Fibroblast of lung (primary cell): ENCODE measurements at regions not wholly inside any gene's neighbourhood (a gene's known extent, or its start where the extent isn't known, plus 50 kb on each side); places are given as distances from the start of the nearest gene placed in this dataset.

Experiments
- DNase-seq, 2 donors: peaks; one replicate each; pipeline versions ENCODE4 v3.0.0 to v3.0.0-alpha.2; 2010; ENCODE audit warnings: low read depth in 2 of 2
- H2AFZ ChIP-seq: 2 replicates; pipeline ENCODE4 v1.5.1; 2012; ENCODE audit warnings: low read length, control low read depth, inconsistent platforms
- H3K27ac ChIP-seq: 2 replicates; pipeline ENCODE4 v1.5.1; 2011; ENCODE audit warnings: low read length, control low read depth; ENCODE audit not compliant: insufficient read depth
- H3K27me3 ChIP-seq: 2 replicates; pipeline ENCODE4 v1.5.1; 2011; ENCODE audit warnings: mild to moderate bottlenecking, low read length; ENCODE audit not compliant: control insufficient read depth, insufficient read depth
- H3K36me3 ChIP-seq: 2 replicates; pipeline ENCODE4 v1.5.1; 2011; ENCODE audit warnings: low read length; ENCODE audit not compliant: control insufficient read depth, insufficient read depth
- H3K4me1 ChIP-seq: 2 replicates; pipeline ENCODE4 v1.5.1; 2011; ENCODE audit warnings: low read length; ENCODE audit not compliant: control insufficient read depth, insufficient read depth; ENCODE audit errors: extremely low read depth
- H3K4me2 ChIP-seq: 2 replicates; pipeline ENCODE4 v1.5.1; 2011; ENCODE audit warnings: low read length, control low read depth; ENCODE audit not compliant: insufficient read depth; ENCODE audit errors: extremely low read depth
- H3K4me3 ChIP-seq, 4 experiments: fragments of 200-600 bp in 1 of 4; sonication (generic) in 1 of 4; replicated peaks in 1 of 4; 2 replicates each; pipeline ENCODE4 v1.5.1; 2011 to 2016; ENCODE audit warnings: low read length in 4 of 4, low read depth in 3 of 4, mild to moderate bottlenecking in 3 of 4, control low read depth in 2 of 4, inconsistent platforms in 1 of 4, mixed read lengths in 1 of 4; ENCODE audit not compliant: insufficient read depth in 1 of 4; ENCODE audit errors: control extremely low read depth in 1 of 4
- H3K79me2 ChIP-seq: 2 replicates; pipeline ENCODE4 v1.5.1; 2012; ENCODE audit warnings: mild to moderate bottlenecking, low read length, inconsistent platforms; ENCODE audit not compliant: control insufficient read depth, insufficient read depth
- H3K9ac ChIP-seq: 2 replicates; pipeline ENCODE4 v1.5.1; 2011; ENCODE audit warnings: mild to moderate bottlenecking, low read length, control low read depth; ENCODE audit not compliant: insufficient read depth
- H3K9me3 ChIP-seq: 2 replicates; pipeline ENCODE4 v1.5.1; 2012; ENCODE audit warnings: low read depth, low read length; ENCODE audit not compliant: control insufficient read depth, insufficient read depth
- H4K20me1 ChIP-seq: 2 replicates; pipeline ENCODE4 v1.5.1; 2011; ENCODE audit warnings: low read length; ENCODE audit not compliant: control insufficient read depth, insufficient read depth; ENCODE audit errors: extremely low read depth
- EZH2 ChIP-seq: IDR thresholded peaks from 2 replicates; pipeline ENCODE4 v1.5.1; 2012; ENCODE audit warnings: low read length, control low read depth, mild to moderate bottlenecking; ENCODE audit errors: missing control alignments
- TF ChIP-seq, protein P1 (sequence below), 2 donors: IDR thresholded peaks in 1 of 2; conservative IDR thresholded peaks in 1 of 2; 1 replicate in 1 of 2; 2 replicates in 1 of 2; pipeline ENCODE4 v1.5.1; 2011 to 2012; ENCODE audit warnings: low read length in 2 of 2, control low read depth in 1 of 2, inconsistent platforms in 1 of 2, low read depth in 1 of 2, mild to moderate bottlenecking in 1 of 2

DNA sequence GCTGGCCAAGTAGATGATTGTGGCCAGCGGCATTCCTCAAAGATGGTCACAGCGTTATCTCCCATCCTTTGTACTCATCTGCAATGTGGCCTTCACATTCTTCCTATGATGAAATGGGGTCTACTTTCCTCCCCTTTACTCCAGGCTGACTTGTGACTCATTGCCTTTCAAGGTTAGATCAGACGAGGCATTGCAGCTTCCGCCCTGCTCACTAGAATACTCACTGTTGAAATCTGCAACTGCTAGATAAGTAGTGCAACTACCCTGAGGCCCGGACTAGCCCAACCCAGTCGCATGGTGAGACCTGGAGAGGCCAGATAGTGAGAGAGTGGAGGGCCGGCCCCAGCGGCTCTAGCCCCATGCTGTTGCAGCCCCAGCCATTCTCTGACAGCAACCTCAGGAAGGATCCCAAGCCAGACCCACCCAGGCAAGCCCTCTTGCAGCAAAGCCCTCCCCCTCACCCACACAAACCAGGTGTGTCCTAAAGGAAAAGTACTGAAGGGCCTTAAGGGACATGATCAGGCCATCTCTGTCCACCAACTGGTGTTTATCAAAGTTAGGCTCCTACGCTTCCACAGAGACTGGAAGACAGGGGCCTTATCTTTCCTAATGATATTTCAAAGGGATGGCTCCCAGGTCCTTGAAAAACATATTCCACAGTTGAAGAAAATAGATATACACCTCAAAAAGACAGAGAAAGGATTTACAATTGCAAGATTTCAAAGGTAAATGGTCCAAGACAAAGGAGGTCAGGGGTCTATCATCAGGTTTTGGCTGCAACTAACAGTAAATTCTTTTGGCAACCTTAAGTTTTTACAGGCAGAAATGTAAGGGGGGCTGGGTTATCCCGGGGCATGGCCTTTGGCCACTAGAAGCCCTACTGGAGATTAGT, 107.2 kb upstream of the TRIM24 start:
- Histone ChIP-seq H3K4me1 (no peaks in the 10 kb centered on the region), H4K20me1 (no peaks in the 10 kb centered on the region), H3K4me3 (no peak overlapping the region), H3K79me2 (no peaks in the 10 kb centered on the region), H3K4me2 (no peak overlapping the region), H3K36me3 (no peaks in the 10 kb centered on the region), H3K27me3 (no peaks in the 10 kb centered on the region), H2AFZ (no peak overlapping the region), H3K27ac (no peak overlapping the region), H3K9ac (no peak overlapping the region), H3K9me3 (no peaks in the 10 kb centered on the region)
- TF ChIP-seq, protein P1, sequence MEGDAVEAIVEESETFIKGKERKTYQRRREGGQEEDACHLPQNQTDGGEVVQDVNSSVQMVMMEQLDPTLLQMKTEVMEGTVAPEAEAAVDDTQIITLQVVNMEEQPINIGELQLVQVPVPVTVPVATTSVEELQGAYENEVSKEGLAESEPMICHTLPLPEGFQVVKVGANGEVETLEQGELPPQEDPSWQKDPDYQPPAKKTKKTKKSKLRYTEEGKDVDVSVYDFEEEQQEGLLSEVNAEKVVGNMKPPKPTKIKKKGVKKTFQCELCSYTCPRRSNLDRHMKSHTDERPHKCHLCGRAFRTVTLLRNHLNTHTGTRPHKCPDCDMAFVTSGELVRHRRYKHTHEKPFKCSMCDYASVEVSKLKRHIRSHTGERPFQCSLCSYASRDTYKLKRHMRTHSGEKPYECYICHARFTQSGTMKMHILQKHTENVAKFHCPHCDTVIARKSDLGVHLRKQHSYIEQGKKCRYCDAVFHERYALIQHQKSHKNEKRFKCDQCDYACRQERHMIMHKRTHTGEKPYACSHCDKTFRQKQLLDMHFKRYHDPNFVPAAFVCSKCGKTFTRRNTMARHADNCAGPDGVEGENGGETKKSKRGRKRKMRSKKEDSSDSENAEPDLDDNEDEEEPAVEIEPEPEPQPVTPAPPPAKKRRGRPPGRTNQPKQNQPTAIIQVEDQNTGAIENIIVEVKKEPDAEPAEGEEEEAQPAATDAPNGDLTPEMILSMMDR (conservative IDR thresholded peaks at IDR 0.05 in 1 of 2, IDR thresholded peaks at IDR 0.05 in 1 of 2; ENCODE audit: low read depth in 1 of 2, low read length in 2 of 2) = no peak
- no peak for TF ChIP-seq EZH2
- DNase-seq = peak in 1 of 2 donors; percentile 12

DNA sequence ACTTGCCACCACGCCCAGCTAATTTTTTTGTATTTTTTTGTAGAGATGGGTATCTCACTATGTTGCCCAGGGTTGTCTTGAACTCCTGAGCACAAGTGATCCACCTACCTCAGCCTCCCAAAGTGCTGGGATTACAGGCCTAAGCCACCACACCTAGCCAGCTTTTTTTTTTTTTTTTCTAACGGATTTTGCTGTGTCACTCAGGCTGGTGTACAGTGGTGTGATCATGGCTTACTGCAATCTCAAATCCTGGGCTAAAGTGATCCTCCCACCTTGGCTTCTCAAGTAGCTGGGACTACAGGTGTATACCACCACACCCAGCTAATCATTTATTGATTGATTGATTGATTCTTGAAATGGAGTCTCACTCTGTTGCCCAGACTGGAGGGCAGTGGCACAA, 106.0 kb upstream of the TRIM24 start:
- DNase-seq = no peak
- Histone ChIP-seq H3K9me3 (no peaks in the 10 kb centered on the region), H3K4me3 (no peak overlapping the region), H3K79me2 (no peaks in the 10 kb centered on the region), H3K27ac (no peak overlapping the region), H3K4me1 (no peaks in the 10 kb centered on the region), H3K4me2 (no peak overlapping the region), H4K20me1 (no peaks in the 10 kb centered on the region), H3K27me3 (no peaks in the 10 kb centered on the region), H3K9ac (no peak overlapping the region), H3K36me3 (no peaks in the 10 kb centered on the region), H2AFZ (no peak overlapping the region)
- TF ChIP-seq EZH2 = no peak
- TF ChIP-seq, protein P1 (conservative IDR thresholded peaks at IDR 0.05 in 1 of 2, IDR thresholded peaks at IDR 0.05 in 1 of 2; ENCODE audit: low read depth in 1 of 2, low read length in 2 of 2) = no peak

DNA sequence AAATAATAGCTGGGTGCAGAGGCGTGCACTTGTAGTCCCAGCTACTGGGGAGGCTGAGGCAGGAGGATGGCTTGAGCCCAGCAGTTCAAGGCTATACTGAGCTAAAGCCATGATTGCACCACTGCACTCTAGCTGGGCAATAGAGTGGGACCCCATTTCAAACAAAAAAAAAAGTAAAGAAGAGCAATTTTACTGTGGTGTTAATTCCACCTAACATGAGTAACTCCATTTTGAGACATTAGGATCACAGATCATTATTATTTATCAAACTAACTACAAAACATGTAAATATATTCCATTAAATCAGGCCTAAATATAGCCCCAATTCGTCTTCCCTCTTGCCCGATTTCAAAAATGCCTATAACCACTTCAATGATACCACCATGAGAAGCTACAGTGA, 104.8 kb upstream of the TRIM24 start:
- TF ChIP-seq EZH2 = no peak
- TF ChIP-seq, protein P1 (conservative IDR thresholded peaks at IDR 0.05 in 1 of 2, IDR thresholded peaks at IDR 0.05 in 1 of 2; ENCODE audit: low read depth in 1 of 2, low read length in 2 of 2) = no peak
- no peak overlapping the region for H3K27ac ChIP-seq
- no peaks in the 10 kb centered on the region for H4K20me1 ChIP-seq
- no peaks in the 10 kb centered on the region for H3K79me2 ChIP-seq
- no peaks in the 10 kb centered on the region for H3K9me3 ChIP-seq
- no peak for DNase-seq
- no peak overlapping the region for H3K4me2 ChIP-seq
- no peaks in the 10 kb centered on the region for H3K36me3 ChIP-seq
- H3K27me3 ChIP-seq = no peaks in the 10 kb centered on the region
- no peak overlapping the region for H2AFZ ChIP-seq
- no peak overlapping the region for H3K9ac ChIP-seq
- no peak overlapping the region for H3K4me3 ChIP-seq
- no peaks in the 10 kb centered on the region for H3K4me1 ChIP-seq
